ENCODE measurements at regions not wholly inside any gene's neighbourhood (a gene's known extent, or its start where the extent isn't known, plus 50 kb on each side); places are given as distances from the start of the nearest gene placed in this dataset.

- Histone ChIP-seq H3K9me3 (ENCODE audit: control insufficient read depth, insufficient read depth, low read length) (no peaks in the 10 kb centered on the region), H3K18ac (ENCODE audit: low read depth, low read length) (no peak overlapping the region), H3K27me3 (ENCODE audit: control insufficient read depth, insufficient read depth, low read length) (no peaks in the 10 kb centered on the region; the same call in 1 of the 2 replicates), H3K4me2 (ENCODE audit: low read depth, low read length) (no peak overlapping the region), H2BK15ac (ENCODE audit: low read depth, low read length) (no peak overlapping the region), H2AFZ (replicated peaks; ENCODE audit: low read length, poor library complexity) (no peak overlapping the region), H3K4ac (ENCODE audit: low read depth, low read length) (no peak overlapping the region), H2AK5ac (ENCODE audit: low read depth, low read length) (no peak overlapping the region), H3K36me3 (ENCODE audit: control insufficient read depth, insufficient read depth, low read length) (no peaks in the 10 kb centered on the region), H4K5ac (ENCODE audit: low read depth, low read length) (no peak overlapping the region), H3K27ac (ENCODE audit: insufficient read depth, low read length) (no peak overlapping the region), H2AK9ac (replicated peaks; ENCODE audit: low read depth, low read length, poor library complexity) (no peak overlapping the region), H3K4me3 (ENCODE audit: insufficient read depth, low read depth, low read length) (no peak overlapping the region), H4K20me1 (ENCODE audit: insufficient read depth, low read length) (no peaks in the 10 kb centered on the region), H3K23ac (ENCODE audit: low read depth, low read length) (no peak overlapping the region), H3K9ac (ENCODE audit: low read depth, low read length) (no peak overlapping the region), H2BK5ac (ENCODE audit: low read depth, low read length, poor library complexity, severe bottlenecking) (no peak overlapping the region), H2BK20ac (ENCODE audit: low read depth, low read length) (no peak overlapping the region), H3K14ac (replicated peaks; ENCODE audit: low read depth, low read length) (no peak overlapping the region), H3K79me1 (ENCODE audit: low read depth in 1 of 2, low read length in 2 of 2) (no peaks in the 10 kb centered on the region), H4K91ac (ENCODE audit: insufficient read depth, low read depth, low read length) (no peak overlapping the region), H3K4me1 (ENCODE audit: control insufficient read depth, insufficient read depth, low read length) (no peaks in the 10 kb centered on the region), H3K9me1 (ENCODE audit: insufficient read depth, low read length) (no peaks in the 10 kb centered on the region), H4K8ac (ENCODE audit: low read depth in 2 of 2, low read length in 2 of 2) (no peak overlapping the region), H2BK120ac (ENCODE audit: low read depth, low read length) (no peak overlapping the region), H3K56ac (ENCODE audit: extremely low read depth, insufficient read depth, low read length) (no peak overlapping the region)
- ChIA-PET CTCF (no interaction called here), POLR2A (ENCODE audit: unreplicated experiment) (no interaction called here)
- DNase-seq: no peak
- dilution Hi-C loops (cut with HindIII; ENCODE audit: low sequenced_read_pairs, unreplicated experiment) (no loop called here), intact Hi-C loops (cut with micrococcal nuclease) (no loop called here), in situ Hi-C loops (cut with MboI; ENCODE audit: low sequenced_read_pairs) (no loop called here)
- no TSS peak for BruUV-seq (replicated peaks)
- ATAC-seq (ENCODE audit: low read depth): no peak
- WGBS, 2 experiments (ENCODE audit: extremely low coverage in 2 of 2, insufficient read length in 1 of 2): no CpG with 5 or more reads among the region's 1 CpG
- TF ChIP-seq BHLHE40 (IDR thresholded peaks at IDR 0.05; ENCODE audit: low read depth, low read length) (no peak), MAZ (IDR thresholded peaks at IDR 0.05; ENCODE audit: borderline replicate concordance, low read depth, low read length) (no peak), POLR2A (IDR thresholded peaks at IDR 0.05; ENCODE audit: low read depth, low read length) (no peak), MAFK (IDR thresholded peaks at IDR 0.05; ENCODE audit: low read depth, low read length) (no peak), USF2 (IDR thresholded peaks at IDR 0.05; ENCODE audit: low read depth, low read length) (no peak), RFX5 (IDR thresholded peaks at IDR 0.05; ENCODE audit: low read depth, low read length) (no peak)
Measured at GRCh38 chr14:22715890-22716289, 50.6 kb upstream of the OXA1L start.

Measured in IMR-90 (cell line).